DMS 273 (cell line): ENCODE measurements at regions not wholly inside any gene's neighbourhood (a gene's known extent, or its start where the extent isn't known, plus 50 kb on each side); places are given as distances from the start of the nearest gene placed in this dataset.
A peak's percentile ranks its signal among the peaks of the same experiment; 100 is the strongest.

Source experiments
- DNase-seq: peaks from one replicate; lab custom pipeline; 2025; ENCODE audit not compliant: unreplicated experiment; lab: John Stamatoyannopoulos, UW

GRCh38 chr2:83584672-83585071 lies 874.4 kb downstream of the SUCLG1 start:
- DNase-seq = no peak

GRCh38 chr2:83582589-83582988 lies 876.5 kb downstream of the SUCLG1 start:
- DNase-seq = no peak

GRCh38 chr2:83579507-83579906 lies 879.6 kb downstream of the SUCLG1 start:
- DNase-seq = no peak

- DNase-seq = no peak
Observed at GRCh38 chr2:83578405-83578804, 880.7 kb downstream of the SUCLG1 start.

GRCh38 chr2:83574614-83575013 lies 884.5 kb downstream of the SUCLG1 start:
- DNase-seq = no peak

- no peak for DNase-seq
Observed at GRCh38 chr2:83573060-83573459, 886.0 kb downstream of the SUCLG1 start.

- DNase-seq = no peak
Observed at GRCh38 chr2:83572400-83572799, 886.7 kb downstream of the SUCLG1 start.

GRCh38 chr2:83567551-83567950 lies 891.5 kb downstream of the SUCLG1 start:
- DNase-seq = no peak

- DNase-seq = no peak
Observed at GRCh38 chr2:83565626-83566025, 893.5 kb downstream of the SUCLG1 start.

GRCh38 chr2:83565181-83565580 lies 893.9 kb downstream of the SUCLG1 start:
- no peak for DNase-seq

- DNase-seq = no peak
Observed at GRCh38 chr2:83561592-83561991, 897.5 kb downstream of the SUCLG1 start.

- no peak for DNase-seq
Observed at GRCh38 chr2:83536556-83536955, 922.5 kb downstream of the SUCLG1 start.

- DNase-seq = no peak
Observed at GRCh38 chr2:83534416-83534815, 924.7 kb downstream of the SUCLG1 start.

- peak; percentile 33 for DNase-seq
Observed at GRCh38 chr2:83531206-83531826, 927.8 kb downstream of the SUCLG1 start.

GRCh38 chr2:83528767-83529166 lies 930.3 kb downstream of the SUCLG1 start:
- DNase-seq = no peak

GRCh38 chr2:83522891-83523493 lies 936.1 kb downstream of the SUCLG1 start:
- DNase-seq = no peak

GRCh38 chr2:83517727-83518368 lies 941.2 kb downstream of the SUCLG1 start:
- no peak for DNase-seq

GRCh38 chr2:83516503-83516902 lies 942.6 kb downstream of the SUCLG1 start:
- DNase-seq = no peak

GRCh38 chr2:83487451-83487850 lies 971.6 kb downstream of the SUCLG1 start:
- no peak for DNase-seq

- DNase-seq = no peak
Observed at GRCh38 chr2:83481436-83481835, 977.6 kb downstream of the SUCLG1 start.

GRCh38 chr2:83478037-83478436 lies 981.0 kb downstream of the SUCLG1 start:
- DNase-seq = no peak

GRCh38 chr2:83475371-83475770 lies 983.7 kb downstream of the SUCLG1 start:
- no peak for DNase-seq

GRCh38 chr2:83471655-83472054 lies 987.4 kb downstream of the SUCLG1 start:
- no peak for DNase-seq
